GM12878 (cell line): ENCODE measurements at regions not wholly inside any gene's neighbourhood (a gene's known extent, or its start where the extent isn't known, plus 50 kb on each side); places are given as distances from the start of the nearest gene placed in this dataset.
"Not testable (repeated sequence)": the region's sequence is repeated elsewhere in the genome, so short reads cannot be mapped to it uniquely, and the experiment has no call there.

Source experiments
- CEBPZ ChIP-seq: fragments of 150-350 bp; IDR thresholded peaks from 2 replicates; pipeline ENCODE4 v1.6.1; 2016; ENCODE audit warnings: low read depth, low read length
- CTCF ChIP-seq, 3 experiments: IDR thresholded peaks in 2 of 3; conservative IDR thresholded peaks in 1 of 3; 2 replicates each; pipeline ENCODE4 v1.5.1; 2011; ENCODE audit warnings: low read depth in 3 of 3, low read length in 3 of 3, mild to moderate bottlenecking in 3 of 3, control low read depth in 2 of 3, moderate library complexity in 2 of 3, inconsistent platforms in 1 of 3, mixed read lengths in 1 of 3; ENCODE audit not compliant: control insufficient read depth in 2 of 3, insufficient read depth in 1 of 3; ENCODE audit errors: extremely low read depth in 1 of 3
- DPF2 ChIP-seq: fragments of 450-650 bp; IDR thresholded peaks from 2 replicates; pipeline ENCODE4 v1.6.1; 2017; ENCODE audit warnings: mild to moderate bottlenecking
- EZH2 ChIP-seq: IDR thresholded peaks from 2 replicates; pipeline ENCODE4 v1.6.1; 2012; ENCODE audit warnings: low read depth, mild to moderate bottlenecking, control low read depth, inconsistent platforms, low read length, borderline replicate concordance; ENCODE audit not compliant: control insufficient read depth
- GABPA ChIP-seq: IDR thresholded peaks from 2 replicates; pipeline ENCODE4 v1.6.1; 2014; ENCODE audit warnings: antibody characterized with exemption, low read depth, mild to moderate bottlenecking, inconsistent platforms
- JUNB ChIP-seq: IDR thresholded peaks from 2 replicates; pipeline ENCODE4 v1.6.1; 2016; ENCODE audit warnings: antibody characterized with exemption, mild to moderate bottlenecking
- NFYA ChIP-seq: IDR thresholded peaks from 2 replicates; pipeline ENCODE4 v1.6.1; 2011; ENCODE audit warnings: low read depth, mild to moderate bottlenecking, low read length, improper control_type of control experiment, borderline replicate concordance
- NRF1 ChIP-seq: conservative IDR thresholded peaks from 2 replicates; pipeline ENCODE4 v1.6.1; 2011; ENCODE audit warnings: mild to moderate bottlenecking, low read depth, low read length, improper control_type of control experiment
- POLR2A ChIP-seq: IDR thresholded peaks from 2 replicates; pipeline ENCODE4 v1.6.1; 2011; ENCODE audit warnings: low read depth, mild to moderate bottlenecking, low read length
- RCOR1 ChIP-seq: conservative IDR thresholded peaks from 2 replicates; pipeline ENCODE4 v1.6.1; 2012; ENCODE audit warnings: low read depth, low read length, improper control_type of control experiment
- YY1 ChIP-seq: IDR thresholded peaks from 2 replicates; pipeline ENCODE4 v1.6.1; 2011; ENCODE audit warnings: low read depth, mild to moderate bottlenecking, low read length

- TF ChIP-seq CTCF (IDR thresholded peaks at IDR 0.05 in 2 of 3, conservative IDR thresholded peaks at IDR 0.05 in 1 of 3; ENCODE audit: control insufficient read depth in 2 of 3, extremely low read depth in 1 of 3, insufficient read depth in 1 of 3, low read depth in 3 of 3, low read length in 3 of 3); CEBPZ; YY1; NRF1; GABPA; POLR2A; EZH2; DPF2; RCOR1; JUNB; NFYA: not testable (repeated sequence)
Observed at GRCh38 chr2:91442906-91443729, 2751.6 kb downstream of the RPIA start.
